AG04449 (cell line): ENCODE measurements at regions not wholly inside any gene's neighbourhood (a gene's known extent, or its start where the extent isn't known, plus 50 kb on each side); places are given as distances from the start of the nearest gene placed in this dataset.
"Not testable (repeated sequence)": the region's sequence is repeated elsewhere in the genome, so short reads cannot be mapped to it uniquely, and the experiment has no call there.

Experiments
- CTCF ChIA-PET: fragments of 350-600 bp; formaldehyde crosslinking; extraction: SDS; loops from one replicate; lab custom pipeline; 2021; ENCODE audit warnings: antibody characterized with exemption; lab: Yijun Ruan, JAX
- POLR2A ChIA-PET: fragments of 400-600, 350-600 bp; formaldehyde crosslinking; extraction: SDS; loops from one replicate; lab custom pipeline; 2020; ENCODE audit warnings: antibody characterized with exemption, inconsistent platforms; lab: Yijun Ruan, JAX
- DNase-seq: peaks from one replicate; pipeline ENCODE4 v3.0.0-alpha.2; 2010; ENCODE audit warnings: low read depth, low spot score
- H3K4me3 ChIP-seq: 2 replicates; pipeline ENCODE4 v1.5.1; 2011; ENCODE audit warnings: low read depth, mild to moderate bottlenecking, control low read depth, low read length
- TF ChIP-seq, protein P1 (sequence below): IDR thresholded peaks from one replicate; pipeline ENCODE4 v1.5.1; 2011; ENCODE audit warnings: mild to moderate bottlenecking, moderate library complexity, low read length, control low read depth, inconsistent platforms; ENCODE audit not compliant: insufficient read depth; ENCODE audit errors: missing control alignments

DNA sequence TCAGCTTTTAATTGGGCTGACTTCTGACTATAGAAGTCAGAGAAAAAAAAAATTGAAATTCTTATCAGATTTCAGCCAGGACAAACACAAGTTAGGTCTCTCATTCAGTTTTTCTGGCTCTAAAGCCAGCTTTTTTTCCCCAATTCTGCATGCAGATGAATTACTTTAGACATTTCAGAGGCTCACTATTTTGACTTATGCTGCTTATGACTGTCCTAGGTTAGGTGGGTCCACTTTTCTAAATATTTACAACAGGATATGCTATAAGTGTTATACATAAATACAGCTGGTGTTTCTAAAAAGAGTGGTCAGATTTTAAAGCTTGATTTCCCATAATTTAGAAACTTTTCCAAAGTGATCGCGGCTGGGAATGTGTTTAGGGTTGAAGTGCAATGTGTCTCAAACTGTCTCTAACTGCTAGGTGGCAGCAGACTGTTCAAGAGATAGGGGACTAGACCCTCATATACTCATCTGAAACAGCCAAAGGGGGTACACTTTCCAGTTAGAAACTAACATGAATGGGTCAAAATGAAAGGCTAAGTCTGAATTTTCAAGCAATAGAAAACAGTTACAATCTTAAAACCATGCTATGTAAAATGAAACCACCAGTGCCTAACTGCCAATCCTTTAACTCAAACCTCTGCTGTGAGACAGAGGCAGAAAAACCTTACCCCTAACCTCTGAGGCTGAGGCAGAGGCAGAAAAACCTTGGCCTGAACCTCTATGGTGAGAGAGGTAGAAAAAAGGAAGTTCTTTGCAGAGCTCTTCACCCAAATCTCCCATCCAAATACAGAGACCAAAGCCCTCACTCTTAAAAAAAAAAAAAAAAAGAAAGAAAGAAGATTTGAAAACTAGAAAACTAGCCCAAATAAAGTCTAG lies 596.0 kb downstream of the NTRK3 start:
- ChIA-PET CTCF (interaction anchor here (0.7 kb wide), 1 partner anchor 22 kb away, joined by 3 read pairs; no protein-coding TSS in a partner anchor), POLR2A (no interaction called here)
- TF ChIP-seq, protein P1, sequence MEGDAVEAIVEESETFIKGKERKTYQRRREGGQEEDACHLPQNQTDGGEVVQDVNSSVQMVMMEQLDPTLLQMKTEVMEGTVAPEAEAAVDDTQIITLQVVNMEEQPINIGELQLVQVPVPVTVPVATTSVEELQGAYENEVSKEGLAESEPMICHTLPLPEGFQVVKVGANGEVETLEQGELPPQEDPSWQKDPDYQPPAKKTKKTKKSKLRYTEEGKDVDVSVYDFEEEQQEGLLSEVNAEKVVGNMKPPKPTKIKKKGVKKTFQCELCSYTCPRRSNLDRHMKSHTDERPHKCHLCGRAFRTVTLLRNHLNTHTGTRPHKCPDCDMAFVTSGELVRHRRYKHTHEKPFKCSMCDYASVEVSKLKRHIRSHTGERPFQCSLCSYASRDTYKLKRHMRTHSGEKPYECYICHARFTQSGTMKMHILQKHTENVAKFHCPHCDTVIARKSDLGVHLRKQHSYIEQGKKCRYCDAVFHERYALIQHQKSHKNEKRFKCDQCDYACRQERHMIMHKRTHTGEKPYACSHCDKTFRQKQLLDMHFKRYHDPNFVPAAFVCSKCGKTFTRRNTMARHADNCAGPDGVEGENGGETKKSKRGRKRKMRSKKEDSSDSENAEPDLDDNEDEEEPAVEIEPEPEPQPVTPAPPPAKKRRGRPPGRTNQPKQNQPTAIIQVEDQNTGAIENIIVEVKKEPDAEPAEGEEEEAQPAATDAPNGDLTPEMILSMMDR, result no peak

DNA sequence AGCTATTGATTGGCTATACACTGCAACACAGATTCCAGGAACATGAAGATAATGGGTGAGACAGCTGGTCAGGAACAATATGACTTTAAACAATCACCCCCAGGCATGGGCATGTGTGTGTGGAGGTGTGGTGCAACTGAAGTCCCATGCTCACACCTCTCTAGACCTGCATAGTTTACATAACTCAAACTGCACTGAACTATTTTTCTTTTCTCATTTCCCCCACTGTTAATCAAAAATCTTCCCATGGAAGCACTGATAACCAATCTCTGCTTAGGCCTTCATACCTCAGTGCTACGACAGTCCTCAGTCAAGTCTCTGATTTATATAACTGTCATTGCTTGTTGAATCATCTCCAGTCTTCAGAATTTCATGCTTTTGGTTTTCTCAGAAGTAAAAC lies 600.2 kb downstream of the NTRK3 start:
- DNase-seq, result no peak
- POLR2A ChIA-PET, result no interaction called here
- CTCF ChIA-PET, result no interaction called here

More for the DNA sequence above, 596.0 kb downstream of the NTRK3 start:
- H3K4me3 ChIP-seq, result no peak overlapping the region
- DNase-seq, result no peak

DNA sequence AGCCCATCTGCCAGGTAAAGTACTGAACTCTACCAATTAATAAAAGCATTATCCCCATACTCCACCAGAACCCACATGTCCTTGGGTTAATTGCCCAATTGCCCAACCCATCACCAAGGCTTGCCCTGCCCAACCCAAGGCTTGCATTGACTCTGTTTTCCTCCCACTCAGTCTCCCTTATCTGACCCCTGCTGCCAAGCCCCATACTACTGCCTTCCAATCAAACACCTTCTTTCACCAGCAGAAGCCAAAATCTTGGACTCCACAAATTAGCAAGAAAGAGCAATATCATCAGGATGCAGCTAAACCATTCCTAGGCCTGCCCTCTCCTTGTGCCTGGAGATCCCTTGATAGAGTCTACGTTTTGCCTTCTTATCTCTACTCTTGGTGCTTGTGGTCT lies 602.9 kb downstream of the NTRK3 start:
- POLR2A ChIA-PET, result no interaction called here
- CTCF ChIA-PET, result no interaction called here
- TF ChIP-seq, protein P1, result no peak
- H3K4me3 ChIP-seq, result no peak overlapping the region
- DNase-seq, result no peak

More for the DNA sequence above, 600.2 kb downstream of the NTRK3 start:
- H3K4me3 ChIP-seq, result no peak overlapping the region
- TF ChIP-seq, protein P1, result no peak

DNA sequence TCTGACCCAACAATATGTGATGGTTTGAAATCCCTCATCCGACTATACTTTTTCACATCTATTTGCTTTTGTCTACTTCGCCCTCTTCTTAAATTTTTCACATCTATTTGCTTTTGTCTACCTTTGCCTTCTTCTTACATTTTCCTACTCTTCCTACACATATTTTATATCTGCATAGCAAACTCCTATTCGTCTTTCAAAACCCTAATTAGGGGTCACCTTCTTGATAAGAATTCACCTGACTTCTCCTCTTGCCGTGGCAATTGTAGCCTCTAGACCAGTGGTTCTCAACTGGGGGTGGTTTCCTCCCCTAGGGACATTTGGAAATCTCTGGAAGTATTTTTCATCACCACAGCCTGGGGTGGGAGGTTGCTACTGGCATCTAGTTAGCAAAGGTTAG lies 607.4 kb downstream of the NTRK3 start:
- DNase-seq, result no peak
- TF ChIP-seq, protein P1, result no peak
- ChIA-PET POLR2A (no interaction called here), CTCF (no interaction called here)
- no peak overlapping the region for H3K4me3 ChIP-seq

DNA sequence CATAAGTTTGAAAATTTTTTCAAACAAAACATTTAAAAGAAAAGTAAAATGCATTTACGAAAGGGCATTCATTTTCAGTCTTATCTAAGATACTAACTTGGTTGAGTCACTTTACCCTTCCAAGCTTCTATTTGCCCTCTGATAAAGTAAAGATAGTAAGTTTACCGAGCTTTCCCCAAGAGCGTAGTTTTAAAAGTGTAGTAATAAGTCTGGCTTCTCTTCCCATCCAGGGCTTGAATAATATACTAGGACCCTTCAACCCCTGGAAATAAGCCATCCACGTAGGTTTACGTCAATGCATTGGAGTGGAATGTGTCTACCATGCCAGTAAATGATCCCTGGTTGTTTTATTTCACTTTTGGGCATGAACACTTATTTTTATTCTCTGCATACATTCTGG lies 608.3 kb downstream of the NTRK3 start:
- DNase-seq, result peak; percentile 19
- ChIA-PET CTCF (no interaction called here), POLR2A (no interaction called here)
- TF ChIP-seq, protein P1, result no peak
- no peak overlapping the region for H3K4me3 ChIP-seq

DNA sequence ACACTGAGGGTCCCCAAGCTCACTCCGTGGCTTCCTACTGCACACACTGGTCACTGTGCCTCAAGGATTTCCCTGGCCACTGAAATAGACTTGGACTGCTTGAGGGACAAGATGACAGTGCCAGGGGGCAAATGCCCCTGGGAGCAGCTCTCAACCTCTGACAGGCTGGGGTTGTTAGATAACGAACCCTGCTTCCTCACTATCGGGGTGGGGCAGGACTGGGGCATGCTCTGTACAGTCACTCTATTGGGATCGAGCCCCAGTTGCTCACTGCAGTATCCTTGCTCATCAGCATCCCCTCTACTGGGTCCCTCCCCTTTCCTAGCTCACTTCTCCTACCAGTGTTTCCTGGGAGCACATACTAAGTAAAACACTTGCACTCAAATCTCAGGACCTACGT lies 610.8 kb downstream of the NTRK3 start:
- TF ChIP-seq, protein P1, result no peak
- no peak overlapping the region for H3K4me3 ChIP-seq
- DNase-seq, result no peak
- ChIA-PET CTCF (interaction anchor here (1.5 kb wide), 1 partner anchor 28 kb away, joined by 3 read pairs; no protein-coding TSS in a partner anchor), POLR2A (no interaction called here)

DNA sequence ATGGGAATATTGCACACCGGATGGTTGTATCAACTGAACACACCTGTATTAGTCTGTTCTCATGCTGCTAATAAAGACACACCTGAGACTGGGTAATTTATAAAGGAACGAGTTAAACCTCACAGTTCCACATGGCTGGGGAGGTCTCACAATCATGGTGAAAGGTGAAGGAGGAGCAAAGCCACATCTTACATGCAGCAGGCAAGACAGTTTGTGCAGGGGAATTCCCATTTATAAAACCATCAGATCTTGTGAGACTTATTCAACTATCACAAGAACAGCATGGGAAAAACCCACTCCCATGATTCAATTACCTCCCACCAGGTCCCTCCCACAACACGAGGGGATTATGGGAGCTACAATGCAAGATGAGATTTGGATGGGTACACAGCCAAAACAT lies 613.5 kb downstream of the NTRK3 start:
- DNase-seq, CTCF ChIA-PET: not testable (repeated sequence)

More for the DNA sequence above, 613.5 kb downstream of the NTRK3 start:
- H3K4me3 ChIP-seq, POLR2A ChIA-PET: not testable (repeated sequence)
